OCI-LY7 (cell line): ENCODE measurements at regions not wholly inside any gene's neighbourhood (a gene's known extent, or its start where the extent isn't known, plus 50 kb on each side); places are given as distances from the start of the nearest gene placed in this dataset.

Experiments used
- EZH2phosphoT487 ChIP-seq: fragments of 200-600 bp; sonication (generic); IDR thresholded peaks from 2 replicates; pipeline ENCODE4 v1.6.1; 2018; ENCODE audit warnings: low read depth, borderline replicate concordance, mild to moderate bottlenecking, mixed run types, antibody characterized with exemption, low read length, moderate library complexity, mixed read lengths
- TF ChIP-seq, protein P1 (sequence below): fragments of 200-600 bp; sonication (generic); conservative IDR thresholded peaks from 2 replicates; pipeline ENCODE4 v1.5.1; 2014; ENCODE audit warnings: mild to moderate bottlenecking, antibody characterized with exemption, low read length, moderate library complexity, mixed read lengths

DNA sequence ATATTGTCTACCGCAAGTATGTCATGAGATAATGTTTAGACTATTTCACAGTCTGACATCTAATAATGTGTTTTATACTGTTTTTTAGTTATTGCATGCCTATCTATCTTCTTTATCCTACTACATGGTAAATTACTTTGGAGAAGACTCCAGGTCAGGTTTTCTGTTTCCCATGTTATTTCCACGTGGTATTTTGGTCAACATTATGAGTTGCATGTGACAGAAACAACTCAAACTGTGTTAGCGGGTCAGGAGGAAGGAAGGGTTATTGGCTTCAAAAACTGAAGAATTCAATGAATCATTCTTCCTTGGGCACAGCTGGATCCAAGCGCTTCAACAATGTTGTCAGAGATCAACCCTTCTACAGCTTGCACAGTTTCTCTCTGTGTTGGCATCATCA, 252.1 kb upstream of the CCNG1 start:
- TF ChIP-seq, protein P1, sequence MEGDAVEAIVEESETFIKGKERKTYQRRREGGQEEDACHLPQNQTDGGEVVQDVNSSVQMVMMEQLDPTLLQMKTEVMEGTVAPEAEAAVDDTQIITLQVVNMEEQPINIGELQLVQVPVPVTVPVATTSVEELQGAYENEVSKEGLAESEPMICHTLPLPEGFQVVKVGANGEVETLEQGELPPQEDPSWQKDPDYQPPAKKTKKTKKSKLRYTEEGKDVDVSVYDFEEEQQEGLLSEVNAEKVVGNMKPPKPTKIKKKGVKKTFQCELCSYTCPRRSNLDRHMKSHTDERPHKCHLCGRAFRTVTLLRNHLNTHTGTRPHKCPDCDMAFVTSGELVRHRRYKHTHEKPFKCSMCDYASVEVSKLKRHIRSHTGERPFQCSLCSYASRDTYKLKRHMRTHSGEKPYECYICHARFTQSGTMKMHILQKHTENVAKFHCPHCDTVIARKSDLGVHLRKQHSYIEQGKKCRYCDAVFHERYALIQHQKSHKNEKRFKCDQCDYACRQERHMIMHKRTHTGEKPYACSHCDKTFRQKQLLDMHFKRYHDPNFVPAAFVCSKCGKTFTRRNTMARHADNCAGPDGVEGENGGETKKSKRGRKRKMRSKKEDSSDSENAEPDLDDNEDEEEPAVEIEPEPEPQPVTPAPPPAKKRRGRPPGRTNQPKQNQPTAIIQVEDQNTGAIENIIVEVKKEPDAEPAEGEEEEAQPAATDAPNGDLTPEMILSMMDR = no peak
- no peak for TF ChIP-seq EZH2phosphoT487
